ENCODE measurements at regions not wholly inside any gene's neighbourhood (a gene's known extent, or its start where the extent isn't known, plus 50 kb on each side); places are given as distances from the start of the nearest gene placed in this dataset.
A peak's percentile ranks its signal among the peaks of the same experiment; 100 is the strongest.

DNA sequence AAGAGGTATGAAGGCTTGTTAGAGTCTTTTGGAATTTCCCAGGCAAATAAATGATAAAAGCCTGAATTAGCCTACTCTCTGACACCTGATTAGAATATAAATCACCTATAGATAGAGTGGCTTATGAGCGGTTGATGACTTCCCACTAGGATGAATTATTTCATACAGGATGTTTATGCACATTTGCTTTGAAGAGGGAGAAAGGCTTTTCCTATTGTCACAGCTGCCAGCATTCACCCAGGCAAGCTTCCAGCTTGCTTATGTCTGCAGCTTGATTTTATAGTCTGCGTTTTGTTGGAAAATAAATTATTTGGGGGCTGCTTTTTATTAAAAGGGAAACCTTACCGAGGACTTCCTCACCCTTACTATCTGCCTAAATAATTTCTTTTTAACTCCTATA lies 51.3 kb upstream of the EIF2S2 start:
- DNase-seq (ENCODE audit: low spot score): no peak

DNA sequence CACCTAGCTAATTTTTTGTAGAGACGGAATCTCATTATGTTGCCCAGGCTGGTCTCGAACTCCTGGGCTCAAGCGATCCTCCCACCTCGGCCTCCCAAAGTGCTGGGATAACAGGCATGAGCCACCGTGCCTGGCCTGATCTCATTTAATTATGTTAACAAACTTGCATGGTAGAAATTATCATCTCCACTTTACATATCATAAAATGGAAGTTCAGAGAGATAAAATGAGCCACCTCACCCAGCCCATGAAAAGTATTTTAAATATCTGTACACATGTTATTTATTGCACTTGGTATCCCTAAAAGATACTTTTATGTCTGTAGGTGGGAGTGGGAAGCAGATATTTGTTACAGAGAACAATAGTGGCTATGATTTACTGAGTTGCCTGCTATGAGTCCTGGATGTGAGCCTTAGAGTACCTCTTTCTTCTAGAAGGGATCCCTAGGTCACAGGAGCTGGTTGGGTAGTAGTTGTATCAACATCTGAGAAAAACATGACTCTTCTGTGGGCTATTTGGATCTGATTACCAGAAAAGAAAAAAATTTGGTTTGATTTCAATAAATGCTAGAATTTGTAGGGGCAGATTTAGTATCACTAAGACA lies 52.4 kb upstream of the EIF2S2 start:
- DNase-seq (ENCODE audit: low spot score): no peak

- no peak for DNase-seq (ENCODE audit: low spot score)
Observed at GRCh38 chr20:34165018-34165619, 53.1 kb upstream of the EIF2S2 start.

DNA sequence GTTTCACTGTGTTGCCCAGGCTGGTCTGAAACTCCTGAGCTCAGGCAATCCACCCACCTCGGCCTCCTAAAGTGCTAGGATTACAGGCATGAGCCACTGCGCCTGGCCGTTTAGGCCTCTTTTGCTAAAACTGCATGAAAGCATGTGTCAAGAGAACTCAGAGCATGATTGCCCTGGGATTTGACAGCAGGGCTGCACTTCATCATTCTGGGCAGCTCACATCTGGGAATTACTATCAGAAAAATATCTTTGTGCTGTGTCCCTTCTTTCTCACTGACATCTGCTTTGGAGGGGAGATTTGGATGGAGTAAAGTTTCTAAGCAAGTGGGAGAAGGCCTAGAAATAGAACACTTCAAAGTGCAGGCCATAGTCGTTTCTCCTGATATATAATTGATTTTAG lies 59.6 kb upstream of the EIF2S2 start:
- no peak for DNase-seq (ENCODE audit: low spot score)

- DNase-seq (ENCODE audit: low spot score): no peak
Observed at GRCh38 chr20:34172926-34173325, 60.9 kb upstream of the EIF2S2 start.

DNA sequence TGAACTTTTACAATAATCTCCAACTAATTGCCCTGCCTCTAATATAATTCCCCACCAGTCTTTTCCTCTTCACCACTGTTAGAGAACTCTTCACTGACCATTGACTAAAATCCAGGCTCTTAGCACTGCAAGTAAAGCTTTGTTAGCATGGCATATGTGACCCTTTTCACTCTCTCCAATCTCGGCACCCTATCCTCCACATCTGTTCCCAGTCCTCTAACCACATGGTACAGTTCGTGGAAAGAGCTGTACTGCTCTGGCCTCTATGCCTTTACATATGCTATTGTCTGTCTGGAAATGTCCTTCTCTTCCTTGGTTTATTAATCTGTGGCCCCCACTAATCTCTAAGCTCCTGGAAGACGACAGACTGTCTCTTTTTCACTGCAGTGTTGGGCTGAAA lies 63.0 kb upstream of the EIF2S2 start:
- DNase-seq (ENCODE audit: low spot score): no peak

DNA sequence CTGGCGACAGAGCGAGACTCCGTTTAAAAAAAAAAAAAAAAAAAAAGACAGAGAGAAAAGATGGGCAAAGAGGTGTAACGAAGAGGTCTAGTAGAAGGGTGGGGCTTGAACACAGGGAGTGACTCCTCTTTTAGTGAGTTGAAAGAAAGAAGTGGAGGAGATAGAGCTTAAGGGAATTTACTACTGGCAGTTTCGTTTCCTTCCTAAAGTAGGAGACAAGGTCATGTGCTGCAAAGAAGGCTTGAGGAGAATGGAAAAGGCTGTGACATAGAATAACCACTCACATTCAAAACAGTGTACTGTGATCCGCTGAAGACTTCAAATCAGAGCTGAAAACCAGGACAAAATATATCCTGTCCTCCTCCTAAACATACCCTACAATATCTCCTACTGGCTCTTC lies 63.8 kb upstream of the EIF2S2 start:
- DNase-seq (ENCODE audit: low spot score): no peak

DNA sequence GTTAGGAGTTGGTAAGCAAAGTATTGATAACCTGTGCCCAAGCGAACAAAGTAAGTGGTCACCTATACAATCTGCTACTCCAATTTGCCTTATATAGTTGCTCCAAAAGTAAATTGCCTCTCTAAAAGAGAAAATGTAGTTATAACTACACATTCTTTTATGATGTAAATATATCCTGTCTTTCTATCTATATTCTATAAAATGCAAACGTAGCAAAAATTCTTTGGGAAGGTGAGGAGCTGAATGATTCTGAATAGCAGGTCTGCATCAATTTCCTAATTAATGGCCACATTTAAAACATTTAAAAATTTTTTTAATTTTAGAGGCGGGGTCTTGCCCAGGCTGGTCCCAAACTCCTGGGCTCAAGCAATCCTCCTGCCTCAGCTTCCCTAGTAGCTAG lies 64.2 kb upstream of the ASIP start:
- no peak for DNase-seq (ENCODE audit: low spot score)

GRCh38 chr20:34179637-34180360 lies 61.4 kb upstream of the ASIP start:
- DNase-seq (ENCODE audit: low spot score): peak; percentile 30

- DNase-seq (ENCODE audit: low spot score): no peak
Observed at GRCh38 chr20:34180460-34181120, 60.6 kb upstream of the ASIP start.

DNA sequence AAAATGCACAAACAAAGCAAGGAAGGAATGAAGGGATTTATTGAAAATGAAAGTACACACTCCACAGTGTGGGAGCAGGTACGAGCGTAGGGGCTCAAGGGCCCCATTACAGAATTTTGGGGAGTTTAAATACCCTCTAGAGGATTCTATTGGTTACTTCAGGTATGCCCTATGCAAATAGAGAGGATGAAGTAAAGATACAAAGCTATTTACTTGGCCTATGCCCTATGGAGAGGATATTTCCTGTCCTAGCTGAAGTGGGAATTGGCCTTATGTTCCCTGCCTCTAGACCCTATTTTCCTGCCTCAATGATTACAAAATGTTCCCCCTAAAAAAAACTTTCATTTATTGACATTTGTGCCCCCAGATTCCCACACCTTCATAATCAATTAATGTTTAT lies 59.7 kb upstream of the ASIP start:
- DNase-seq (ENCODE audit: low spot score): no peak

DNA sequence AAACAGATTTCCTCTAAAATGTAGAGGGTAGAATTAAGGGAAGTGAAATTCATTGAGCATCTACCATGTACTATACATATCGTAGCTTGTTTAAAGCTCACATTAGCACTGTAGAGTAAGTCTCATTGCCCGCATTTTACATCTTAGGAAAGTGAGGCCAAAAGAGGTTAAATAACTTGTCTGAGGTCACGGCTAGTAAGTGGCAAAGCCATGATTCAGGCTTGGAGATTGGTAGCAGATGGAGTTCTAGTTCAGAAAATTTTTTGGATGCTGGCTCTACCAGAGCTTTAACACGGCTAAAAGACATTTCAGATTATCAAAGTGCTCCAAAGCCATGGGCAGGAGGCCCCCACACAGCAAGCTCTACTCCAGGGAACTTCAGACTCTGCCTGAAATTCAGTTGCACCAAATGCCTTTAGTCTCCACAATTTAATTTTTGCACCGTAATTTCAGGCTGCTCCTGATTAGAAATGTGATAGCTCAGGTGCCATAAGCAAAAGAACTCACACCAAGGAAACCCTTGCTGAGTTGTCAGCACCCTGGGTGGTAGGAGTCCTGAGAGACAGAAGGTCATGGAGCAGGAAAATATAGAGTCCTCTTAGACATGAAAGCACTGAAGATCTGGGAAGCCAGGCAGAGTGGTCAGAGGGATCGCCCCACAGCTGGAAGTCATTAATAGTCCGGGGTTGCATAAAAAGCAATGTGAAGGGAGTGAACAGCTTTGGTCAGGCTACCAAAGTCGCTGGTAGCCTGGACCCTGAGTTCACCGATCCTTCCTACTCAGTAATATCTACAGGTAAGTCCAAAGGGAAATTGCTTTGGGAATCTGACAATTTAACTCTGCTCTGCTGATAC lies 55.2 kb upstream of the ASIP start:
- no peak for DNase-seq (ENCODE audit: low spot score)

- DNase-seq (ENCODE audit: low spot score): no peak
Observed at GRCh38 chr20:34189572-34190163, 51.6 kb upstream of the ASIP start.

DNA sequence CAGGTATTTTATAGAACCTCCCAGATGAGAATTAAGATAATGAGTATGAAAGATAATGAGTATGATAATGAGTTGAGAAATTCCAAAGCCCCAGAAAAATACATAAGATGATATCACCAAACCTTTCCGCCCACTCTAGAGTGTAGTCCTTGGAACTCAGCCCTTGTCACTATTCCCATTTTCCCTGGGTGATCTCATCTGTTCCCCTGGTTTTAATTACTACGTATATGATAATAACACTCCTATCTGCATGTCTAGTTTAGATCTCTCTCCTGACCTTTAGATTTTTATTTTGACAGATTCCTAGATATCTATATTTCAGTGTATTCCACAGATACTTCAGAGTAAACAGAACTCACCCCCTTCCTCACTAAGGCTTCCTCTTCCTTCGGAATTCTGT lies 51.0 kb upstream of the ASIP start:
- DNase-seq (ENCODE audit: low spot score): no peak

DNA sequence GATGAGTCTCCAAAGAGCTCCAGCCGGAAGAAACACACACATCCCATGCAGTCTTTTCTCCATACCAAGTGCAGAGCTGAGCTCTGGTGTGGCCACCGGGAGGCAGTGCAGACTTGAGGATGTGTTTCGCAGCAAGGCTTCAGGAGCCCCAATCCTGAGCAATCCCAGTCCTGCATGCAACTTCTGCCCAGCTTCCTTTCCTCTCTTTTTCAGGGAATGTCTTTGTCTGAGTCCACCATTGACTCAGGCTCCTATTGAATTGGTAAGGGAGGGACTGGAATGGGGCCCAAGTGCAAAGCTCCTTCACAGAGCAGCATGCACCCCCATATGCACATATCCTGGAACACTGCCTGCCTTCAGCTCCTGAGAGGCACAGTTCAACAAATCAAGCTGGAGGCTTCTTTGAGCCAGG lies 50.5 kb upstream of the ASIP start:
- DNase-seq (ENCODE audit: low spot score): peak; percentile 71
